ENCODE measurements at regions not wholly inside any gene's neighbourhood (a gene's known extent, or its start where the extent isn't known, plus 50 kb on each side); places are given as distances from the start of the nearest gene placed in this dataset.
"Not testable (repeated sequence)": the region's sequence is repeated elsewhere in the genome, so short reads cannot be mapped to it uniquely, and the experiment has no call there.

- no peak for DNase-seq (ENCODE audit: low read depth in 4 of 4, low spot score in 2 of 4)
These were observed 213.5 kb upstream of the APCDD1 start for GRCh38 chr18:10240973-10241372.

GRCh38 chr18:10241579-10241978, 212.9 kb upstream of the APCDD1 start:
- DNase-seq (ENCODE audit: low read depth in 4 of 4, low spot score in 2 of 4), result no peak

- no peak for DNase-seq (ENCODE audit: low read depth in 4 of 4, low spot score in 2 of 4)
These were observed 211.3 kb upstream of the APCDD1 start for GRCh38 chr18:10242936-10243680.

- DNase-seq (ENCODE audit: low read depth in 4 of 4, low spot score in 2 of 4), result no peak
These were observed 210.1 kb upstream of the APCDD1 start for GRCh38 chr18:10244341-10244740.

- no peak for DNase-seq (ENCODE audit: low read depth in 4 of 4, low spot score in 2 of 4)
These were observed 209.2 kb upstream of the APCDD1 start for GRCh38 chr18:10245031-10245845.

- DNase-seq (ENCODE audit: low read depth in 4 of 4, low spot score in 2 of 4), result no peak
These were observed 208.6 kb upstream of the APCDD1 start for GRCh38 chr18:10245846-10246175.

- DNase-seq (ENCODE audit: low read depth in 4 of 4, low spot score in 2 of 4), result no peak
These were observed 207.3 kb upstream of the APCDD1 start for GRCh38 chr18:10247021-10247741.

- DNase-seq (ENCODE audit: low read depth in 4 of 4, low spot score in 2 of 4), result no peak
These were observed 206.7 kb upstream of the APCDD1 start for GRCh38 chr18:10247742-10248082.

GRCh38 chr18:10248738-10249137, 205.7 kb upstream of the APCDD1 start:
- DNase-seq (ENCODE audit: low read depth in 4 of 4, low spot score in 2 of 4), result no peak

- no peak for DNase-seq (ENCODE audit: low read depth in 4 of 4, low spot score in 2 of 4)
These were observed 205.2 kb upstream of the APCDD1 start for GRCh38 chr18:10249270-10249669.

GRCh38 chr18:10249801-10250200, 204.6 kb upstream of the APCDD1 start:
- DNase-seq (ENCODE audit: low read depth in 4 of 4, low spot score in 2 of 4), result no peak

GRCh38 chr18:10252494-10252893, 201.9 kb upstream of the APCDD1 start:
- DNase-seq (ENCODE audit: low read depth in 4 of 4, low spot score in 2 of 4), result no peak

- DNase-seq (ENCODE audit: low read depth in 4 of 4, low spot score in 2 of 4), result no peak
These were observed 201.3 kb upstream of the APCDD1 start for GRCh38 chr18:10252952-10253705.

- not testable (repeated sequence) for DNase-seq (ENCODE audit: low read depth in 4 of 4, low spot score in 2 of 4)
These were observed 198.2 kb upstream of the APCDD1 start for GRCh38 chr18:10256276-10256675.

- no peak for DNase-seq (ENCODE audit: low read depth in 4 of 4, low spot score in 2 of 4)
These were observed 195.5 kb upstream of the APCDD1 start for GRCh38 chr18:10258836-10259474.

GRCh38 chr18:10259901-10260300, 194.5 kb upstream of the APCDD1 start:
- no peak for DNase-seq (ENCODE audit: low read depth in 4 of 4, low spot score in 2 of 4)

GRCh38 chr18:10261344-10262276, 192.8 kb upstream of the APCDD1 start:
- no peak for DNase-seq (ENCODE audit: low read depth in 4 of 4, low spot score in 2 of 4)

GRCh38 chr18:10262566-10262965, 191.9 kb upstream of the APCDD1 start:
- DNase-seq (ENCODE audit: low read depth in 4 of 4, low spot score in 2 of 4), result no peak

GRCh38 chr18:10264260-10264659, 190.2 kb upstream of the APCDD1 start:
- DNase-seq (ENCODE audit: low read depth in 4 of 4, low spot score in 2 of 4), result no peak

Data from left renal cortex interstitium (tissue), 4 donors.